ENCODE measurements at regions not wholly inside any gene's neighbourhood (a gene's known extent, or its start where the extent isn't known, plus 50 kb on each side); places are given as distances from the start of the nearest gene placed in this dataset.

DNA sequence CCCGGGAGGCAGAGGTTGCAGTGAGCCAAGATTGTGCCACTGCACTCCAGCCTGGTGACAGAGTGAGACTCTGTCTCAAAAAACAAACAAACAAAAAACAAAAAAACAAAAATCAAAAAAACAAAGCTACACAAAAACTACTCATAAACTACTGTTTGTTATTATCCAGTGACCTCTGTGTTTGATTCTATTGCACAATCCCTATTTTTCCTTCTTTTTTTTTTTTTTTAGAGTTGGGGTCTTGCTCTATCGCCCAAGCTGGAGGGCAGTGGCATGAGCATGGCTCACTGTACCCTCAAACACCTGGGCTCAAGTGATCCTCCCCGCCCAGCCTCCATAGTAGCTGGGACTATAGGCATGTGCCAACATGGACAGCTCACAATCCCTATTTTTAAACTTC is 92.7 kb downstream of the FAM217A start:
- TF ChIP-seq, protein P1, sequence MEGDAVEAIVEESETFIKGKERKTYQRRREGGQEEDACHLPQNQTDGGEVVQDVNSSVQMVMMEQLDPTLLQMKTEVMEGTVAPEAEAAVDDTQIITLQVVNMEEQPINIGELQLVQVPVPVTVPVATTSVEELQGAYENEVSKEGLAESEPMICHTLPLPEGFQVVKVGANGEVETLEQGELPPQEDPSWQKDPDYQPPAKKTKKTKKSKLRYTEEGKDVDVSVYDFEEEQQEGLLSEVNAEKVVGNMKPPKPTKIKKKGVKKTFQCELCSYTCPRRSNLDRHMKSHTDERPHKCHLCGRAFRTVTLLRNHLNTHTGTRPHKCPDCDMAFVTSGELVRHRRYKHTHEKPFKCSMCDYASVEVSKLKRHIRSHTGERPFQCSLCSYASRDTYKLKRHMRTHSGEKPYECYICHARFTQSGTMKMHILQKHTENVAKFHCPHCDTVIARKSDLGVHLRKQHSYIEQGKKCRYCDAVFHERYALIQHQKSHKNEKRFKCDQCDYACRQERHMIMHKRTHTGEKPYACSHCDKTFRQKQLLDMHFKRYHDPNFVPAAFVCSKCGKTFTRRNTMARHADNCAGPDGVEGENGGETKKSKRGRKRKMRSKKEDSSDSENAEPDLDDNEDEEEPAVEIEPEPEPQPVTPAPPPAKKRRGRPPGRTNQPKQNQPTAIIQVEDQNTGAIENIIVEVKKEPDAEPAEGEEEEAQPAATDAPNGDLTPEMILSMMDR (IDR thresholded peaks at IDR 0.05; ENCODE audit: low read depth, low read length) = no peak
- TF ChIP-seq MAX (IDR thresholded peaks at IDR 0.05; ENCODE audit: low read depth, low read length) = no peak
- TF ChIP-seq POLR2A (IDR thresholded peaks at IDR 0.05; ENCODE audit: extremely low read depth, insufficient read length) = no peak
- no peak for TF ChIP-seq MYC (IDR thresholded peaks at IDR 0.05; ENCODE audit: low read depth, low read length)
